ENCODE measurements at regions not wholly inside any gene's neighbourhood (a gene's known extent, or its start where the extent isn't known, plus 50 kb on each side); places are given as distances from the start of the nearest gene placed in this dataset.
"Not testable (repeated sequence)": the region's sequence is repeated elsewhere in the genome, so short reads cannot be mapped to it uniquely, and the experiment has no call there.

DNA sequence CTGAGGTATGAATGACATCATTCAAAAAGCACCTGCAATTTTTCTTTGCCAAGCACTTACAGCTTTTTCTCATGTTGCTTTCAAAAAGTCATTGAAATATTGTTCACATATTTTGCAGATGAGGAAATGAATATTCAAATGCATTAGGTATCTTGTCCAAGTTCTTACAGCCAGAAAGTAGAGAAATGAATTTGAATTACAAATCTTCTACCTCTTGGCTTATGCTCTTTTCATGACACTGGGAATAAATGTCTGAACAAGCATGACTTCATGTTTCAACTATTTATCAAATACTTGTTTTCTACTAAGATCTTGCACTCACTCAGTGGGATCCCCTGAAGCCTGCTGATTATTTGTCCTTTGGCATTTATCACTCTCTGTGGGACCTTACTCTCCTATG, 267.2 kb upstream of the BTG1 start:
- DNase-seq (ENCODE audit: low read depth, low spot score), result no peak
- no peak overlapping the region for H3K27ac ChIP-seq

DNA sequence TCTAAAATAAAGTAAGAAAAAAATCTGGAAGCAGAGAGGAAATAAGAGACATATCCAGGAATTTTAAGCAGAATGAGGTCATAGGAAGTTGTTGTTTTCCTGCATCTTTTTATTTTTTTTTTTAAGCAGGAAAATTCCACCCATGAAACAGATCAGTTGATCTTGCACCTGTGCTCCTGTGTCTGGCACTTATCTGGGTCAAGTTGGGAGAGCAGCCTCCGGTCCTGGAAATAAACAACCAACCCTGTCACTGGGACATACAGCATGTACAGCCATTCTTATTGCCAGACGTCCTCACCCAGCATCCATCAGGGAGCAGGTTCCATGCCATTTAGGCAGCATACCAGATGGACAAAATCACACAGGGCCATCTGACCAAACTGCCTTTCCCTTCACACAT, 266.0 kb upstream of the BTG1 start:
- H3K27ac ChIP-seq, result no peak overlapping the region
- DNase-seq (ENCODE audit: low read depth, low spot score), result no peak

DNA sequence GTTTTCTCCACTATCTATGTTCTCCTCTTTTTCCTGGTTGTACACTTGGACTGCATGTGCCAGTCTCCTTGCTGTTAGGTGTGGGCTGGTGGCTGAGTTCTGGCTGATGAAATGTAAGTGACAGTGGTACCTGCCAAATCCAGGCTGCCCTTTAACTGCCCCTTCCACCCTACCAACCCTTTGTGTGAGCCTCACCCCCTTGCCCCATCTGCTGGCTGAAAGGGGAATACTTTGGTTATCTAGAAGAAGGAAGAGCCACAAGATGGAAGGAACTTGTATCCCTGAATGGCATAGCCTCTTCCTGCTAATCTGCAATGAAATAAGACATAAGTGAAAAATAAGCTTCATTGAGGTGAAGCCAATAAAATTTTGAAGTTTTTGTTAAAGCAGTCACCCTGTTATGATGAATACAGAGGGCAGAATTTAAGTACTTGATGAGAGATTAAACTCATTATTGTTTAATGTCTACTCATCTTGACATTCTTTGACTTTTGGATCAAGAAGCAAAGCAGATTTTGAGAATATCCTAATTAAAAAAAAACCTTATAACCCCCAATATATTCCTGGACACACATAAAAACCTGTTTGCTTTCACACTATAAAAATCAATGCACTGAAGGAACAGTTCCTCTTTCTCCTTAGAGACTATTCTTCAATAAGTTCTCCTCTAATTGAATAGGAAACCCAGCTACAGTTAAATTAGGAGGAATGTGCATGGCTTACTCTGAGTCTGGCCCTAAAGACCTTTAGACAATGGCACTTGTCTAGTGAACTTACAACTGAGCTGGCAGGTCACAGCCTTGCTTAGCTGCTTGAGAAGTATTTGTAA, 262.6 kb upstream of the BTG1 start:
- no peak for DNase-seq (ENCODE audit: low read depth, low spot score)
- H3K27ac ChIP-seq, result no peak overlapping the region

DNA sequence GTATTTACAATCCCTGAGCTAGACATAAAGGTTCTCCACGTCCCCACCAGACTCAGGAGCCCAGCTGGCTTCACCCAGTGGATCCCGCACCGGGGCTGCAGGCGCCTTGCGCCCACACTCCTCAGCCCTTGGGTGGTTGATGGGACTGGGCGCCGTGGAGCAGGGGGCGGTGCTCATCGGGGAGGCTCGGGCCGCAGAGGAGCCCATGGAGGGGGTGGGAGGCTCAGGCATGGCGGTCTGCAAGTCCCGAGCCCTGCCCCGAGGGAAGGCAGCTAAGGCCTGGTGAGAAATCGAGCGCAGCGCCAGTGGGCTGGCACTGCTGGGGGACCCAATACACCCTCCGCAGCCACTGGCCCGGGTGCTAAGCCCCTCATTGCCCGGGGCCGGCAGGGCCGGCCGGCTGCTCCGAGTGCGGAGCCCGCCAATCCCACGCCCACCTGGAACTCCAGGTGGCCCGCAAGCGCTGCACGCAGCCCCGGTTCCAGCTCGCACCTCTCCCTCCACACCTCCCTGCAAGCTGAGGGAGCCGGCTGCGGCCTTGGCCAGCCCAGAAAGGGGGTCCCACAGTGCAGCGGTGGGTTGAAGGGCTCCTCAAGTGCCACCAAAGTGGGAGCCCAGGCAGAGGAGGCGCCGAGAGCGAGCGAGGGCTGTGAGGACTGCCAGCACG, 260.9 kb upstream of the BTG1 start:
- not testable (repeated sequence) for H3K27ac ChIP-seq; DNase-seq (ENCODE audit: low read depth, low spot score)

DNA sequence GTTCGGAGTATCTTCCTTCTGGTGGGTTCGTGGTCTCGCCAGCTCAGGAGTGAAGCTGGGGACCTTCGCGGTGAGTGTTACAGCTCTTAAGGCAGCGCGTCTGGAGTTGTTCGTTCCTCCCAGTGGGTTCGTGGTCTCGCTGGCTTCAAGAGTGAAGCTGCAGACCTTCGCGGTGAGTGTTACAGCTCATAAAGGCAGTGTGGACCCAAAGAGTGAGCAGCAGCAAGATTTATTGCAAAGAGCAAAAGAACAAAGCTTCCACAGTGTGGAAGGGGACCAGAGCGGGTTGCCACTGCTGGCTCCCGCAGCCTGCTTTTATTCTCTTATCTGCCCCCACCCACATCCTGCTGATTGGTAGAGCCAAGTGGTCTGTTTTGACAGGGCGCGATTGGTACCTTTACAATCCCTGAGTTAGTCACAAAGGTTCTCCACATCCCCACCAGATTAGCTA, 260.2 kb upstream of the BTG1 start:
- not testable (repeated sequence) for DNase-seq (ENCODE audit: low read depth, low spot score); H3K27ac ChIP-seq

DNA sequence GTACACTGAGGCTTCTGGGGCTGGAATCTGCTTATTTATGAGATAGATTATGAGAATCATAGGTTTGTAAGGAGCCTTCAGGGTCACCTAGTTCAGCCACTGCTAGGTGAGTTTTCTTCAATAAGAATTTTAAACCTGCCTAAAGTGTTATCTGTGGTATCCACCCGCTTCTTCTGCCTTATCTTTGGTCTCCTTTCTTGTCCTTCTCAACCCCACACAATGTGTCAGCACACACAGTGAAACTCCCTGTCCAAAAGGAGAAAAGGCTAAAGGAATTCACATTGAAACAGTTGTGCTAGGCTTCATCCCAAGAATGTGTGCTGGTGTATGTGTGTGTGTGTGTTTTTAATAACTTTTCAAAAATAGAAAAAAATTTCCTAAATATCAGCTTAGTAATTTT, 259.3 kb upstream of the BTG1 start:
- H3K27ac ChIP-seq, result no peak overlapping the region
- no peak for DNase-seq (ENCODE audit: low read depth, low spot score)

DNA sequence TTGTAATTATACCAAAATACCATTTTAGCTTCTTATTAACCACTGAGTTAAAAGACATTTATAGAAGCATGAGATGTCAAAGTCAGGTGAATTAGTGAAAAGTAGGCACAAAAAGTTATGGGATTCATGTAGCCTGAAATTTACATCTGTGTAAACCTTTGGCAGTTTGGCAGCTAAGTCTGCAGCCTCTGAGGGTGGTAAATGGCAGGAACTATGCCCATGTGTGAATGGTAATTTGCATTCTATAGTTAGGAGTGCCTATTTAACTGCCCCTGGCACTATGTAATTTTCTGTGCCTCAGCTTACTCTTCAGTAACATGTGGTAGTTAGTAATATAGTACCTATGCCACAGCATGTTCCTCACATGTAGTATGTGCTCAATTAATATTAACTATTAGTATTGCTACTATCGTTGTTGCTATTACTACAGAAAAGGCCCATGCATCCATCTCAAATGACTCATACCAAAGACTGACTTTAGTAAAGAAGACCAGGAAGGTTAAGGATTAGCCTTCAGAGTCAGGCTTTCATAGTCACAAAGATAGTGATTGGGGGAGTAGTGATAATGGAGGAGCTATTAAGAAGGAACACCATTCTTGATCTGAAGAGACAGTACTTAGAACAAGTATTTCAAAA, 258.7 kb upstream of the BTG1 start:
- DNase-seq (ENCODE audit: low read depth, low spot score), result no peak
- no peak overlapping the region for H3K27ac ChIP-seq

DNA sequence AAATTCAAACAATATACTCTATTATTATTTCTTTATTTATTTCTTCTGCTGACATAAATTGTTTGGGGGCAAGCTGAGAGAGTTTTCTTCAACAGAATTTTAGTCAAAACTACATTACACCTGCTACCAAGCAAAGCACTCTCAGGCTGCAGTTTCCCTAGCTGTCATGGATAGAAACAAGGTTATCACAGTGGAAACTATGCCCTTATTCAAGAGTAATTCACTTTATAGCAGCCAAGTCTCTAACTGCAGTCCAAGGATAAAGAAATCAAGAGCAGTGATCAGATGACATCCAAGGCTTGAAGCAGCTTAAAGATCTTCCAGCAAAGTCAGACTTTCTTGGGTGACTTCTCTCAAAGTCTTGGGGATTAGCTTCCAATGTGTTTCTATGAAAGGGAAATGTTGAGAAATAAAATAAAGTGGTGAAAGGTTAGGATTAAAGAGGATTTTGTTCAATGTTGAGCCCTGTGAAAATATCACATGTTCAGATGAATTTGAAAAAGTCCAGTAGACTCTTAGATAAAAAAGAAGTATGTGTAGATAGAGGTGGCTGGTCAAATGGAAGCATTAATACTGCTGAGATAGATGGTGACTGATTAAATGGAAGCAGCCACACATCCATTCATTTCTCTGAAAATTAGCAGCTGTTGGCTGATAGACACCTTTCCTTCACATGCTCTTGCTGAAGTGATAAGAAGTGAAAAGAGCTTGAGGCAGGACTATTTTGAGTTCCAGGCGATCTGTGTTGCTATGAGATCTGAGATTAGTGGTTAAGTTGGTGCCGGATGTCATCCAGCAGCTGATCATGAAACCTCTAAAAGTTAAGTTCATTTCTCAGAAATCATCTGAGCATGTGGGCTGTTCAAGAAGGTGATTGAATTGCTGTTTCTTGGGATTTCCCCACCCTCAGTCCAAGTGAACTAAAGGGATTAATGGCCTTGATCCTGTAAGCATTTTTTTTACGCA, 257.8 kb upstream of the BTG1 start:
- DNase-seq (ENCODE audit: low read depth, low spot score), result no peak
- no peak overlapping the region for H3K27ac ChIP-seq

DNA sequence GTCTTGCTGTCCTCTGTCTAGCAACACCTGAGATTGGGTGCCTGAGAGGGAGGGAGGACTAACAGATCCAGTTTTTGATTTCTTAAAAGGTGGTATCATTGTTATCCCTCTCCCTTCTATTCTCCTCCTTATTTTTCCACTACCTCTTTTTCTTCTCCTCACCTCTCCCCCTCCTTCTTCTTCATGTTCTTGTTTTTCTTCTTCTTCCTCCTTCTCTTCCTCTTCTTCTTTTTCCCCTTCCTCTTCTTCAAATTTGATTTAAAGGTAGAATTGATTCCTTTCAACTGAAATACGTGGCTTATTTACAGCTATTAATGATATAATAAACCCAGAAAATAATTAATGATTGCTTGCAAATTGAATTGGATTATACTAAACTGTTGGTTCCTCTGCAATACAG, 256.8 kb upstream of the BTG1 start:
- DNase-seq (ENCODE audit: low read depth, low spot score), result no peak
- H3K27ac ChIP-seq, result no peak overlapping the region

DNA sequence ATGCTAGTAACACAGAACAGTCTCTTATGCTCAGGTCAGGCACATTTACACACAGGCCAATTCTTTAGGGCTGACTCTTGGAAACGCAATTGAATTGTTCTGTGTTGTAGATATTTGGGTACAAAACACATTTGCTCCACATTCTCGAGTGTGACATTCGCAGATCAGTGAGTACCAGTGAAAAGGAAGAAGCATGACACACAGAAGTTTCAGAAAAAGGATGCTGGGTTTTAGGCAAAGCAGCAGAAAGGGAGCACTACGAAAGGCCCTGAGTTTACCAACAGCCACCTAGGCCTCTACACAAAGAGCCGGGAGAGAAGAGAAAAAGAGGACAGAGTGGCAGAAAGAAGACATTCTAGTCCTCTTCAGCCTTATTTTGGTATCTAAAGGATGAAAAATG, 254.4 kb upstream of the BTG1 start:
- no peak overlapping the region for H3K27ac ChIP-seq
- no peak for DNase-seq (ENCODE audit: low read depth, low spot score)

DNA sequence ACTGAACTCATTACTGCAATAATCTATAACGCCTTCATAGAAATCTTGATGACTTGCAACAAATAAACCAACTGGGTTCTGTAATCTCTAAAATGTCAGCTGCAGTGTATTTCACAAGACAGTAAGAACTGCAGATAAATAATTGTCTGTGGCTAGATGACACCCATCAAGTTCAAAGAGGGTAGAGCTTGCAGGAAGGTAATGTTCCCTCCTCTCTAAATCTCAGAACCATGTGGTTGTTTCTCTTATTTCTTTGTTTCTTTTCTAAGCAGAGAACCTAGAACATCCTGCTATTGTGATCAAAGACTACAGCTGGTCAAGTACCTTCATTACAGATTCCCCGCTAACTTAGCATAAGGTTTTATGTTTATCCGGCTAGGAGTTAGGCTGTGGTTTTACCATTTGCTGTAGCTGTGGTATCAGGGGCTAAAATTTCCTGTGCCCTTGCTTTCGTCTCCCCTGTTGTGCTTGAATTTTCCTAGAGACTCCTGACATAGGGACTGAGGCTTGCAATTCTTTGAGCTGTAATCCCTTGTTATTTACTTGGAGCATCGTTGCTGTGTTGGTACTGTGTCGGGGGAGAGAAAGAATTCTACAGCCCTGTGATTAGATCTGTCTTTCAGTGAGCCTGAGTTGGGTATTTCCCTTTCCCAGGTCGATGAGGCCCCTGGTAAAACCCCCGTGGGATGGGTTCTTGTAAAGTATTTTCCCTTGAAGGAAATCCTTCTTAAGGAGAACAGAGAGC, 253.1 kb upstream of the BTG1 start:
- no peak for DNase-seq (ENCODE audit: low read depth, low spot score)
- H3K27ac ChIP-seq, result no peak overlapping the region

DNA sequence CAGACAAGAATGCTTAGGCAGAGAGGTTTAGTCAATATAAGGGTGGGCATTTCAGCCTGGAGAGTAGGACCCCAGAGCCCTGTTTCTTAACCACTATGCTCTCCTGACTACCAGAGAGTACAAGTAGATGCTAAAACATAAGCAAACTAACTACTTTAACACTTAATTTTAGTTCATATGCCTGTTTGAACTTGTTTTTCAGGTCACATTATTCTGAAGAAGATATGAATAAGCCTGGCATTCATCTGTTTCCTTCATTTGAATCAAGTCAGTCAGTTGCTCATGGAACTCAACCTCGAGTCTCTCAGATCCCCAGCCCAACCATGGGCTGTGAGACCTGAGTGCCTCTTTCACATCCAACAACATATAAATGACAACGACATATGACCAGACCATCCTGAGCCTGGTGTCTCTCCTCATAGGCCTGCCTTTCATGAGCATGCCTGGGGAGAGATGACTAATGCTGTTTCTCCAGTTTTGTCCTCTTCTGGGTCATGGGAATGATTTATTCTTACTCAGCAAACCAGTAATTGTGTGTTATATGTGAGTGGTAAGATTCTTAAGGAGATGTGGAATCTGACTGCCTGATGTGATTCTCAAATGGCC, 251.1 kb upstream of the BTG1 start:
- peak; percentile 73 for DNase-seq (ENCODE audit: low read depth, low spot score)
- H3K27ac ChIP-seq, result peak overlapping the region; percentile 82

DNA sequence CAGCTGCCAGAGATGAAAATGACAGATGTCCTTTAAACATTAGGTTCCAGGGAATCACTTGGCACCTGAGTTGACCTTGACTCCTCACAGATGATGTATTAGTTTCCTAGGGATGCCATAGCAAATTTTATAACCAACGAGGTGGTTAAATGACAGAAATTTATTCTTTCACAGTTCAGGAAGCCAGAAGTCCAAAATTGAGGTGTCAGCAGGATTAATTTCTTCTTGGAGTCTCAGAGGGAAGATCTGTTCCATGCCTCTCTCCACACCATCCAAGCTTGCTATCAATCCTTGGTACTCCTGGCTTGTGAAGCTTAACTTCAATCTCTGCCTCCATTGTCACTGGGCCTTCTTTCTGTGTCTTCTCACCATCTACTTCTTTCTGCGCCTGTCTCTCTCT, 249.7 kb upstream of the BTG1 start:
- no peak overlapping the region for H3K27ac ChIP-seq
- DNase-seq (ENCODE audit: low read depth, low spot score), result no peak

DNA sequence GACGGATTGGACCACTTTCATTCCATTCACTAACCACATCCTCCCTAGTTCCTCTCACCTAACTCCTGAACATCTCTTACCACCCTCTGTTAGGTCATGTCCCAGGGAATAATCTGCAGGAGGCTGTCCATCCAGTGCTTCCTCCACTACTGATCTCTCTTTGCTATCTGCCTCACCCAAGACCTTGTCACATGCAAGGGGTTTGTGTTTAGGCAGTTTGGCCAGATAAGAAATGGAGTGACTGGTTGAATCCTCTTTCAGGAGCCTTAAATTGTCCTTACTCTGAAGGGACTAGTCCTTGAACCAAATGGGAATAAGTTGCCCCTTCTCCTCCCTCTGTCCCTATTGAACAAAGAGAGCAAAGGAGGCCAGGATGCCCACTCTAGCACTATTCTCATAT, 249.2 kb upstream of the BTG1 start:
- no peak for DNase-seq (ENCODE audit: low read depth, low spot score)
- no peak overlapping the region for H3K27ac ChIP-seq

DNA sequence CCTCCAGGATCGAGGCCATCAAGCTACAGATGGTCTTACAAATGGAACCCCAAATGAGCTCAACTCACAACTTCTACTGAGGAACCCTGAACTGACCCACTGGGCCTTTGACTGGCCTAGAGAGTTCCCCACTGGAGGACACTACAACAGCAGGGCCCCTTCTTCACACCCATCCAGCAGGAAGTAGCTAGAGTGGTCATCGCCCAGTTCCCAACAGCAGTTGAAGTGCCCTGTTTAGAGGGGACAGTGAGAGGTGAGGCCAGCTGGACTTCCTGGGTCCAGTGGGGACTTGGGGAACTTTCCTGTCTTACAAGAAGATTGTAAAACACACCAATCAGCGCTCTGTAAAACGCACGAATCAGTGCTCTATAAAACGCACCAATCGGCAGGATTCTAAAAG, 247.9 kb upstream of the BTG1 start:
- no peak for DNase-seq (ENCODE audit: low read depth, low spot score)
- no peak overlapping the region for H3K27ac ChIP-seq

DNA sequence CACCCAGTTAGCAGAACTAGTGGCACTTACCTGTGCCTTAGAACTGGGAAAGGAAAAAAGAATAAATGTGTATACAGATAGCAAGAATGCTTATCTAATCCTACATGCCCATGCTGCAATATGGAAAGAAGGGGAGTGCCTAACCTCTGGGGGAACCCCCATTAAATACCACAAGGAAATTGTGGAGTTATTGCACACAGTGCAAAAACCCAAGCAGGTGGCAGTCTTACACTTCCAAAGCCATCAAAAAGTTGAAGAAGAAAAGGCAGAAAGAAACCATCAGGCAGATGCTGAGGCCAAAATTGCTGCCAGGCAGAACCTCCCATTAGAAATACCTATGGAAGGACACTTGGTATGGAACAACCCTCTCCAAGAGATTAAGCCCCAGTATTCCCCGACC, 246.1 kb upstream of the BTG1 start:
- not testable (repeated sequence) for DNase-seq (ENCODE audit: low read depth, low spot score); H3K27ac ChIP-seq

DNA sequence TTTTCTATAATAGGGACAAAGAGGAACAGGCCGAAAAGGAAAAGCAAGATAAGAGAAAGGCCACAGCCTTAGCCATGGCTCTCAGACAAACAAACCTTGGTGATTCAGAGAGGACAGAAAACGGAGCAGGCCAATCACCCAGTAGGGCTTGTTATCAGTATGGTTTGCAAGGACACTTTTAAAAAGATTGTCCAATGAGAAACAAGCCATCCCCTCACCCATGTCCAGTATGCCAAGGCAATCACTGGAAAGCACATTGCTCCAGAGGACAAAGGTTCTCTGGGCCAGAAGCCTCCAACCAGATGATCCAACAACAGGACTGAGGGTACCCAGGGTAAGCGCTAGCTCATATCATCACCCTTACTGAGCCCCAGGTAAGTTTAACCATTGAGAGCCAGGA, 243.8 kb upstream of the BTG1 start:
- H3K27ac ChIP-seq, result no peak overlapping the region

DNA sequence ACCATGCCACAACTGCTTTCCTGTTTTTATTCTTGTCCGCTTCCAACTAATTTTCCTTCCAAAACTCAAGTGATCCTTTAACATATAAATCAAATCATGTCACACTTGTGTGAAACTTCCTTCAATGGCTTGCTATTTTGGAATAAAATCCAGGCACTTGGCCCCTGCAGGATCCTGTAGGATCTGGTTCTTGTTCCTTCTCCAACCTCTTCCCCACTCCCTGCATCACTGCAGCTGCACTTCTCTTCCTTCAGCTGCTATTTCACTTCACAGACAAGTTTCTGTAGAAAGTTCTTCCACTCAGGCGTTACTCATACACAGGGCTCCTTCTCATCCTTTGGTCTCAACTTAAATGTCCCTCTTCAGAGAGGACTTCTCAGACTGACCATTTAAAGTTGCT, 239.7 kb upstream of the BTG1 start:
- H3K27ac ChIP-seq, result no peak overlapping the region
- no peak for DNase-seq (ENCODE audit: low read depth, low spot score)

More for the DNA sequence above, 243.8 kb upstream of the BTG1 start:
- no peak for DNase-seq (ENCODE audit: low read depth, low spot score)

DNA sequence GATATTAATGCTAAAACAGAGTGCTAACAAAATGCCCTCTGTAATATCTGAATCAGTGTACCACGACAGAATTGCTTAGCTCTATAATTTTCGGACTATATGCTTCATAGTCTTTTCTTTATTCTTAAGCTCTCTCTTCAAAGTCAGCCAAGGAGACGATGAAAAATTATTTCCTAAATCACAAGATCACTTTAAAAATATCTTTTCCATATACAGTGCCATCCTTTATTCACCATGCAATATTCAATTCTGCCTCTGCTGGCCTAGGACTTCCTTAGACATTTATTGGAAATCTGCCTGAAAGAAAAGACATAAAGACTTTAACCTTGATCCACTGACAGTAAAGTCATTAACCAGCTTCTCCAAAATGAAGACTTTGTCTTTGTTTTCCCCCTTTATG, 238.9 kb upstream of the BTG1 start:
- no peak overlapping the region for H3K27ac ChIP-seq

More for the DNA sequence above, 238.9 kb upstream of the BTG1 start:
- no peak for DNase-seq (ENCODE audit: low read depth, low spot score)
